BLaER1 (cell line): ENCODE measurements at regions not wholly inside any gene's neighbourhood (a gene's known extent, or its start where the extent isn't known, plus 50 kb on each side); places are given as distances from the start of the nearest gene placed in this dataset.

Source experiments
- H3K27ac ChIP-seq: shearing (Covaris generic); formaldehyde crosslinking; 2 replicates; pipeline ENCODE4 v1.8.1; 2022
- H3K27me3 ChIP-seq: shearing (Covaris generic); formaldehyde crosslinking; 2 replicates; pipeline ENCODE4 v1.8.1; 2022
- H3K36me3 ChIP-seq: shearing (Covaris generic); formaldehyde crosslinking; 2 replicates; pipeline ENCODE4 v1.8.1; 2022
- H3K4me1 ChIP-seq: shearing (Covaris generic); formaldehyde crosslinking; 2 replicates; pipeline ENCODE4 v1.8.1; 2022
- H3K4me2 ChIP-seq: shearing (Covaris generic); formaldehyde crosslinking; 2 replicates; pipeline ENCODE4 v1.8.1; 2022
- H3K4me3 ChIP-seq: shearing (Covaris generic); formaldehyde crosslinking; 2 replicates; pipeline ENCODE4 v1.8.1; 2022
- H3K9ac ChIP-seq: shearing (Covaris generic); formaldehyde crosslinking; 2 replicates; pipeline ENCODE4 v1.8.1; 2022
- H3K9me3 ChIP-seq: shearing (Covaris generic); formaldehyde crosslinking; 2 replicates; pipeline ENCODE4 v1.8.1; 2022
- H4K20me1 ChIP-seq: shearing (Covaris generic); formaldehyde crosslinking; 2 replicates; pipeline ENCODE4 v1.8.1; 2022
- Cebpa-rat ChIP-seq: shearing (Covaris generic); IDR thresholded peaks from 2 replicates; pipeline ENCODE4 v1.8.1; 2022

DNA sequence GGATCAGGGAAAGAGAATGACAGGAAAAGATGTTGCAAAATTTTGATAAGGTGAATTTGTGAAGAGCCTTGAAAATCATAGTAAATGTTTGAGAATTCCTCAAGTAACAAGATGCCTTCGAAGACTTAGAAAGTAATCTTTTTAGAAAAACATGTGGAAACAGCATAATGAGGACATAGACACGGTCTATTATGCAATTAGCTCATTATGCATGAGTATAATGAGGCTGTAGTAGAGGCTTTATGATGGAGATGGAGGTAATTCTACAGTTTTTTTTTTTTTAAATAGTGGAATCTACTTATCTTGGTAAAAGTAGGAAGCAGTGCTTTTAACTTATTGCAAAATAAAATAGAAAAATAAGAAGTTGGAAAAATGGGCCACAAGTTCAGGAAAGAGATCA is 1329.1 kb upstream of the SPRY2 start:
- peaks cover 17% of the 10 kb centered on the region for H3K4me1 ChIP-seq
- H3K27ac ChIP-seq: no peak overlapping the region
- H4K20me1 ChIP-seq: no peaks in the 10 kb centered on the region
- no peak overlapping the region for H3K4me2 ChIP-seq
- H3K9ac ChIP-seq: no peak overlapping the region
- no peaks in the 10 kb centered on the region for H3K27me3 ChIP-seq
- TF ChIP-seq Cebpa-rat: no peak
- H3K4me3 ChIP-seq: no peak overlapping the region
- no peaks in the 10 kb centered on the region for H3K9me3 ChIP-seq
- no peaks in the 10 kb centered on the region for H3K36me3 ChIP-seq

DNA sequence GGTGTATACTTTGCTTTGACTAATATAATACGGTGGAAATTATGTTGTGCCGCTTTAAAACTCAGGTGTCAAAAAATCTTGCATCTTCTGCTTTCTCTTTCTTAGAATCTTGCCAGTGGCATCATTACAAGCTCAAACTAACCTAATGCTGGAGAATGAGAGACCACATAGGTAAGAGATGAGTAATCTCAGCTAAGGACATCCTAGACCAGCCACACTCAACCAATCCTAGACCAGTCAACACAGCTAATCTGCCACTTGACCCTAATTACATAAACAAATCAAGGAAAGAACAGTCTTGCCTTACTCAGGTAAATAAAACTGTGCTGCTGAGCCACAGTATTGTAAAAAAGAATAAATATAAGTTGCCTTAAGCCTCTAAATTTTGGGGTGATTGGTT is 1323.9 kb upstream of the SPRY2 start:
- no peak for TF ChIP-seq Cebpa-rat
- Histone ChIP-seq H3K36me3 (no peaks in the 10 kb centered on the region), H3K27me3 (no peaks in the 10 kb centered on the region), H3K27ac (no peak overlapping the region), H3K4me2 (no peak overlapping the region), H3K4me3 (no peak overlapping the region), H3K9me3 (no peaks in the 10 kb centered on the region), H4K20me1 (no peaks in the 10 kb centered on the region), H3K9ac (no peak overlapping the region), H3K4me1 (peaks cover 17% of the 10 kb centered on the region)

DNA sequence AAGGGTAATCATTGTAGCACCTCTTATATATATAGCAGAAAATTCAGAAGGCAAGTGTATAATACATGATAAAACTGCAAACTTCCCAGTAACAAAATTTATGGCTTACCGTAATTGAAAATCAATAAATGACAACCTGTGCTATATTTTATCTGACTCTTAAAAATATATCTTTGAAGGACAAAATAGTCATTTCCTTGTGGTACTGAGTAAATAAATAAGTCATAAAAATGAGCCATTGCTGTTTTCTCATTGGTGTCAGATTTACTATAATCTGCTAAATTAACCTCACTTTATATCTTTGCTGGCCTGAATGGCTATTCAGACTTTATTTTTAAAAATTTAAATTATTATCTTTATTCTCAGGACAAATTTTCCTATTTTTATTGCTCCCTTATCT is 1319.1 kb upstream of the SPRY2 start:
- Histone ChIP-seq H3K4me3 (no peak overlapping the region), H3K9me3 (peaks cover 6% of the 10 kb centered on the region; the same call in 1 of the 2 replicates), H4K20me1 (no peaks in the 10 kb centered on the region), H3K36me3 (no peaks in the 10 kb centered on the region), H3K4me1 (peaks cover 10% of the 10 kb centered on the region; the same call in 1 of the 2 replicates), H3K27ac (no peak overlapping the region), H3K9ac (no peak overlapping the region), H3K4me2 (no peak overlapping the region), H3K27me3 (no peaks in the 10 kb centered on the region)
- TF ChIP-seq Cebpa-rat: no peak

DNA sequence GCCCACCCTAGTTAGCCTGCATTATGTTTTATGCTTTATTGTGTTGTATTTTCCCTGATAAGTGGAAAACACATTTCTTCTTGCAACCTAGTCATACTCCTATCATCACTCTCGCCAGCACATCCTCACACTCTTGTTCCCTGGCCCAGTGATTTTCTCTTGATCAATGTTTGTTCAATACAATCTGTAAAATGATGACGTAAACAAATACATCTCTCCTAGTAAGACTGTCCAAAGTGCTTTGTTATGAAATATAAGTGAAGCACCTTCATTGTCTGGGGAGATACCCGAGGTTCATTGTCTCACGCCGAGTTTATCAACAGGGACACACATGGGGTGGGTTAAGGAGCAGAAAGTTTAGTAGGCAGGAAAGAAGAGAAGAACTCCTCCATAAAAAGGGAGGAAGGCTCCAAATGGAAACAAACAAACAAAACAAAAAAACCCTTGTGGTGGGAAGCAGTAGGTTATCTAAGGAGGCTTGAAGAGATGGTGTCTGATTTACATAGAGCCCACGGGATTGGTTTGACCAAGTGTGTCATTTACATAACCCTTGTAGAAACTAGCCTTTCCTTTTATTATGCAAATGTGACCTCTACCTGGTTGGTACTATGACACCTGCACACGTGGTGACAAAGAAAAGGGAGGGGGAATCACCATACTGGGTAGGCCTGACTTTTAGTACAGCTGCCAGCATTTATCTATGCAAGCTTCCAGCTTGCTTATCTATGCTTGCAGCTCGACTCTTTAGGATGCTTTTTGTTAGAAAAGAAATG is 1317.9 kb upstream of the SPRY2 start:
- no peak overlapping the region for H3K4me2 ChIP-seq
- TF ChIP-seq Cebpa-rat: no peak
- peaks cover 6% of the 10 kb centered on the region; the same call in 1 of the 2 replicates for H3K9me3 ChIP-seq
- H3K4me1 ChIP-seq: peaks cover 10% of the 10 kb centered on the region; the same call in 1 of the 2 replicates
- H3K4me3 ChIP-seq: no peak overlapping the region
- no peaks in the 10 kb centered on the region for H3K27me3 ChIP-seq
- no peak overlapping the region for H3K27ac ChIP-seq
- H3K36me3 ChIP-seq: no peaks in the 10 kb centered on the region
- no peak overlapping the region for H3K9ac ChIP-seq
- H4K20me1 ChIP-seq: no peaks in the 10 kb centered on the region

DNA sequence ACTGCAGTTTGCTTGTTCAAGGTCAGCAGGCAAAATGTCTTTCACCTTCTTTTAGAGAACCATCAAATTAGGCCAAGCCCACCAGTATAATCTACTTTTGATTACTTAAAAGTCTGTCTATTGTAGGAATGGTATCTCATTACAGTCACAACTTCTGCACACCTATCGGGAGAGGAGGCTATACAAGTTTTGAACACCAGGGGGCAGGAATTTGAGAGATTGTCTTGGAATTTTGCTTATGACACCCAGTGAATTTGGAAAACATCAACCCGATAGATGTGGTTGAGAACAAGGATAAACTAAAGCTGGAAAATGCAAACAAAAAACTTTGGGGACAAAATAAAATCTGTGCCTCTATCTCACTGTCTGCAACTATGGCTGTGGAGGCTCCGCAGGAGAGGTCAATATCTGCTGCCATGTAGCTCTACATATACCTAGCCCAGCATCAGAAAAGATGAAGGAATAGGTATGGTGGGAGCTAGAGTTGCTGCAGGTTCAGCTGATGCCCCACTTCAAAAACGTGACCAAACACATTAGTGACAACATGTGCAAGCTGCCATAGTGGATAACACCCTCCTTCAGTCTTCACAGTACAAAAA is 1299.2 kb upstream of the SPRY2 start:
- Histone ChIP-seq H3K4me2 (no peak overlapping the region), H3K27me3 (no peaks in the 10 kb centered on the region), H4K20me1 (no peaks in the 10 kb centered on the region), H3K4me3 (no peak overlapping the region), H3K4me1 (no peaks in the 10 kb centered on the region), H3K9me3 (no peaks in the 10 kb centered on the region), H3K36me3 (no peaks in the 10 kb centered on the region), H3K27ac (no peak overlapping the region), H3K9ac (no peak overlapping the region)
- no peak for TF ChIP-seq Cebpa-rat

DNA sequence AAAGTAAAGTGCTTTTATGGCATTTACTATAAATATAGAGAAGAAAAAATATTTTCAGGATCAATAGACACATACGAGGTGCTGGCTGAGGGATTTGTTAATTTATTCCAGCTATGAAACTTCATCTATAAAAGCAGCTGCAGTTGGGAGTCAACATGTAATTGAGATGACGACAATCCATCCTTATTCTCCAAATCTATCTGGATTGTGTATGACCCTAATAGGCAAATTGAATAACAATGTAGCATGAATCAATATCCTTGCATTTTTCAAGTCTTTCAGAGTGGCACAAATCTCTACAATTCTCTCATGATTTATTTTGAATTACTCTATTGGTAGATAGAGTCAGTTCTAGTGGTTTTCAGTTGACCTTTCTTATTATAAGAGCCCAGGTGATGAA is 1296.5 kb upstream of the SPRY2 start:
- TF ChIP-seq Cebpa-rat: no peak

DNA sequence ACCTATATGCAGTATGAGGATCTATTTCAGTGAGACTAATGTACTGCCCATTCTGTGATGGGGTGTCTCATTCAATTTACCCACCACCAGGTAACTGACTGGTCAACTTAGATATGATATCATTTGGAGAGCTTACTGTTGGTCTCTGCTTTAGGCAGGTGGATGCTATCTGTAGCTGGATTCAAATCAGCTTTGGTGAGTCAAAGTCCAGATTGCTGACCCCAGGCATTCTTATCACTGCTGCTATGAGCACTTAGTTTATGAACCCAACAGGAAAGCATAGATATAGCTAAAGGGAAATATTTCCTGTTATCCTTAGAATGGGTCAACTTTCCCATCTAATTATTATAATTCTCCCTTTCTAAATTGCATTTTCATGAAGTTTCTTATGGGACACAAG is 1295.2 kb upstream of the SPRY2 start:
- no peaks in the 10 kb centered on the region for H3K36me3 ChIP-seq
- no peak overlapping the region for H3K4me3 ChIP-seq
- H3K4me1 ChIP-seq: no peaks in the 10 kb centered on the region
- no peaks in the 10 kb centered on the region for H3K9me3 ChIP-seq
- no peaks in the 10 kb centered on the region for H4K20me1 ChIP-seq
- H3K27me3 ChIP-seq: no peaks in the 10 kb centered on the region
- no peak for TF ChIP-seq Cebpa-rat
- H3K4me2 ChIP-seq: no peak overlapping the region
- no peak overlapping the region for H3K27ac ChIP-seq
- H3K9ac ChIP-seq: no peak overlapping the region

More for the DNA sequence above, 1296.5 kb upstream of the SPRY2 start:
- H3K27ac ChIP-seq: no peak overlapping the region
- H3K9me3 ChIP-seq: no peaks in the 10 kb centered on the region
- no peaks in the 10 kb centered on the region for H3K36me3 ChIP-seq
- no peak overlapping the region for H3K9ac ChIP-seq
- no peaks in the 10 kb centered on the region for H4K20me1 ChIP-seq
- H3K27me3 ChIP-seq: no peaks in the 10 kb centered on the region
- H3K4me2 ChIP-seq: no peak overlapping the region
- H3K4me1 ChIP-seq: no peaks in the 10 kb centered on the region
- H3K4me3 ChIP-seq: no peak overlapping the region

DNA sequence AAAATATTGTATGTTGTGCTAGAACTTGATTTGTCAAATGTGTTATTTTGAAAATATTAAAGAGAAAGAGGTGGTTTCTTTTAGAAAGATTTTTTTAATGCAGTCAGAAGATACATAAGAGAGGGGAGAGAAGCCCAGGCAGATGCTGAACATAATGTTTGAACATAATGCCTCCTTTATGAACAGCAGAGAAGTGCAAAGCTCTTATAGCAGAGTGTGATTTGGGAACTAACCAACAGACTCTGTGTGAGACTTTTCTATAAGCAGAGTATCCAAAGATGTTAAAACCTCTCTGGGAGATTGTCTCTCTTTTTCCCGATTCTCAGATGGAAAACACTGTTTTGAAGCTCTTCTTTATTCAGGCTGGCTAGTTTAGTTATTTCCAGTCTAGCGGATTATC is 1274.1 kb upstream of the SPRY2 start:
- TF ChIP-seq Cebpa-rat: no peak
- Histone ChIP-seq H3K4me2 (no peak overlapping the region), H3K36me3 (no peaks in the 10 kb centered on the region), H3K9ac (no peak overlapping the region), H3K27ac (no peak overlapping the region), H3K4me1 (peaks cover 10% of the 10 kb centered on the region), H4K20me1 (no peaks in the 10 kb centered on the region), H3K9me3 (no peaks in the 10 kb centered on the region), H3K4me3 (no peak overlapping the region), H3K27me3 (no peaks in the 10 kb centered on the region)

DNA sequence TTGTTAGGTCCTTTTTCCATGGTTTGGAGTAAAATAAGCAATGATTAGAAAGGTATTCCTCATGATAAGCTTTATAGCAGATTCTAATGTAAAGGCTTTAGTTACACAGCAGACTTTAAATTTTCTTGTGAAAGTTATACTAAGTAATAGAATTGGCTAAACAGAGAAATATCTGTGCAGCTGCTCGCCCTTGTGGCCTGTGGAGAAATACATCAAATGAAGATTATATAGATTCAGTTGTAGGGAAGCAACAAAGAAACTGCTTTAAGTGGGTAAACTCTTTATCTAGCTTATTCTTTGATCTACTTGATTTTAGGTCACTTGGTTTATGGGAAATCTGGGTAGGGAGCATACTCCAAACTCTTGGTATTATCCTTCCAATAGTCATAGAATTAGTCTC is 1269.7 kb upstream of the SPRY2 start:
- Histone ChIP-seq H3K9me3 (peaks cover 4% of the 10 kb centered on the region; the same call in 1 of the 2 replicates), H3K27ac (no peak overlapping the region), H4K20me1 (no peaks in the 10 kb centered on the region), H3K36me3 (no peaks in the 10 kb centered on the region), H3K4me3 (no peak overlapping the region), H3K9ac (no peak overlapping the region), H3K4me2 (peak overlapping the region; percentile 58), H3K4me1 (peaks cover 30% of the 10 kb centered on the region), H3K27me3 (no peaks in the 10 kb centered on the region)
- no peak for TF ChIP-seq Cebpa-rat

DNA sequence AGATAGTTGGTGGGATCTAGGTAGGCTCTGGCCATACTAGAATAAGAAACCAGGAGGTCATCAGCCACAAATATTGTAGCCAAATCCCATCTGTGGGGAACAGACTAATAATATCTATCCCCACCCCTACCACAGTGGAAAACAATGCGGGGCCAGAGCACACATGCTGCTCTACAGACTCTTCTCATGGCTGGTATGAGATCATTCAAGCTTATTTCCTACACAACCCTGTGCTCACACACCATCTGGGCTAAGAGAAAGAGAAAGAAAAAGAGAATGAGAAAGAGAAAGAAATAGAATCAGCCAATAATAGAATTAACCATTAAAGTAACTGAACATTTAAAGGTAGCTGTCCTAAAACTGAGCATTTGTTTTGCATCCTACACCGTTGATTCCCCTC is 1268.4 kb upstream of the SPRY2 start:
- Histone ChIP-seq H3K27ac (peak overlapping the region; percentile 61), H3K27me3 (no peaks in the 10 kb centered on the region), H4K20me1 (no peaks in the 10 kb centered on the region), H3K4me2 (peak overlapping the region; percentile 58), H3K36me3 (no peaks in the 10 kb centered on the region), H3K9ac (no peak overlapping the region), H3K9me3 (peaks cover 4% of the 10 kb centered on the region; the same call in 1 of the 2 replicates), H3K4me3 (no peak overlapping the region), H3K4me1 (peaks cover 30% of the 10 kb centered on the region)
- no peak for TF ChIP-seq Cebpa-rat
